HCT116 (cell line): ENCODE measurements at regions not wholly inside any gene's neighbourhood (a gene's known extent, or its start where the extent isn't known, plus 50 kb on each side); places are given as distances from the start of the nearest gene placed in this dataset.

Experiments
- ATAC-seq: fragments of 200-7000 bp; cut with Tn5 transposase; 2 replicates; pipeline ENCODE4 v1.9.1; 2020; ENCODE audit warnings: mild to moderate bottlenecking, moderate library complexity
- BruUV-seq: library from RNA; stranded (reverse); fragments of 400-500 nt; replicated peaks from 2 replicates; lab custom pipeline; 2021; lab: Mats Ljungman, UMichigan
- CTCF ChIA-PET: fragments of 300-600 bp; sonication (Branson Sonifier 250); formaldehyde crosslinking; loops from one replicate; lab custom pipeline; 2021; ENCODE audit warnings: antibody characterized with exemption; lab: Charles Lee
- POLR2A ChIA-PET: fragments of 300-600, 350-600 bp; sonication (Branson Sonifier 250); formaldehyde crosslinking; loops from one replicate; lab custom pipeline; 2021; ENCODE audit warnings: antibody characterized with exemption; lab: Charles Lee
- RAD21 ChIA-PET, 2 experiments: fragments of 300-600 bp; sonication (Branson Sonifier 250); formaldehyde crosslinking; loops; one replicate each; lab custom pipeline; 2023; ENCODE audit warnings: low total read pairs in 2 of 2; ENCODE audit not compliant: uncharacterized antibody in 2 of 2, unreplicated experiment in 2 of 2, low non-redundant PET in 1 of 2; lab: Charles Lee
- DNase-seq: peaks from one replicate; pipeline ENCODE4 v3.0.0-alpha.2; 2010; ENCODE audit warnings: low read depth, low spot score
- H2AFZ ChIP-seq: fragments of 200-600 bp; shearing (Covaris generic), sonication (generic); 2 replicates; pipeline ENCODE4 v1.6.1; 2017; ENCODE audit warnings: low read depth, mixed run types, mixed read lengths, antibody characterized with exemption, low read length; ENCODE audit not compliant: poor library complexity, severe bottlenecking
- H3K27ac ChIP-seq: 2 replicates; pipeline ENCODE4 v1.5.1; 2012; ENCODE audit warnings: low read depth, low read length
- H3K27me3 ChIP-seq: fragments of 200-600 bp; sonication (generic); 2 replicates; pipeline ENCODE4 v1.6.1; 2016; ENCODE audit warnings: mixed run types, low read length, mixed read lengths; ENCODE audit not compliant: insufficient read depth
- H3K36me3 ChIP-seq, 2 experiments: fragments of 200-500 bp in 1 of 2; fragments of 200-600 bp in 1 of 2; sonication (Bioruptor generic) in 1 of 2; sonication (generic) in 1 of 2; 2 replicates each; pipeline versions ENCODE4 v1.5.1 to v1.6.1; 2014 to 2016; ENCODE audit warnings: low read length in 2 of 2, inconsistent platforms in 1 of 2, mixed read lengths in 1 of 2, mixed run types in 1 of 2; ENCODE audit not compliant: insufficient read depth in 2 of 2, control insufficient read depth in 1 of 2
- H3K4me1 ChIP-seq, 2 experiments: fragments of 200-600 bp in 1 of 2; sonication (generic) in 1 of 2; 2 replicates each; pipeline versions ENCODE4 v1.5.1 to v1.6.1; 2012 to 2017; ENCODE audit warnings: low read length in 2 of 2, inconsistent platforms in 1 of 2, mild to moderate bottlenecking in 1 of 2, mixed read lengths in 1 of 2, mixed run types in 1 of 2, moderate library complexity in 1 of 2; ENCODE audit not compliant: insufficient read depth in 2 of 2, control insufficient read depth in 1 of 2
- H3K4me2 ChIP-seq: fragments of 200-600 bp; sonication (generic); 2 replicates; pipeline ENCODE4 v1.6.1; 2017; ENCODE audit warnings: mixed run types, low read length, mixed read lengths
- H3K4me3 ChIP-seq, 2 experiments: fragments of 200-600 bp in 1 of 2; sonication (generic) in 1 of 2; replicated peaks in 1 of 2; 2 replicates each; pipeline ENCODE4 v1.5.1; 2011 to 2016; ENCODE audit warnings: low read length in 2 of 2, control low read depth in 1 of 2, low read depth in 1 of 2, mild to moderate bottlenecking in 1 of 2, mixed read lengths in 1 of 2, mixed run types in 1 of 2
- H3K79me2 ChIP-seq: fragments of 200-600 bp; sonication (generic); 2 replicates; pipeline ENCODE4 v1.6.1; 2017; ENCODE audit warnings: mild to moderate bottlenecking, mixed run types, low read length, moderate library complexity, mixed read lengths; ENCODE audit not compliant: insufficient read depth
- H3K9ac ChIP-seq: fragments of 200-600 bp; sonication (generic); 2 replicates; pipeline ENCODE4 v1.6.1; 2016; ENCODE audit warnings: low read length, mixed read lengths
- H3K9me2 ChIP-seq: fragments of 200-600 bp; sonication (generic), shearing (Covaris generic); 2 replicates; pipeline ENCODE4 v1.6.1; 2017; ENCODE audit warnings: mixed run types, mild to moderate bottlenecking, moderate library complexity; ENCODE audit not compliant: insufficient read depth
- H3K9me3 ChIP-seq, 2 experiments: fragments of 200-500 bp in 1 of 2; fragments of 200-600 bp in 1 of 2; sonication (Bioruptor generic) in 1 of 2; sonication (generic) in 1 of 2; 2 replicates each; pipeline ENCODE4 v1.6.1; 2014 to 2017; ENCODE audit warnings: low read length in 2 of 2, mixed read lengths in 2 of 2, inconsistent platforms in 1 of 2, low read depth in 1 of 2, mild to moderate bottlenecking in 1 of 2, mixed run types in 1 of 2, moderate library complexity in 1 of 2; ENCODE audit not compliant: control insufficient read depth in 1 of 2, insufficient read depth in 1 of 2
- H4K20me1 ChIP-seq: fragments of 200-600 bp; sonication (generic), shearing (Covaris generic); 2 replicates; pipeline ENCODE4 v1.6.1; 2017; ENCODE audit warnings: mixed run types, mild to moderate bottlenecking, moderate library complexity; ENCODE audit not compliant: insufficient read depth
- ATF3 ChIP-seq: IDR thresholded peaks from 2 replicates; pipeline ENCODE4 v1.6.1; 2012
- CEBPB ChIP-seq: IDR thresholded peaks from 2 replicates; pipeline ENCODE4 v1.6.1; 2012; ENCODE audit warnings: low read depth
- CTCF ChIP-seq, 3 experiments: fragments of 200-600 bp in 1 of 3; sonication (generic) in 1 of 3; IDR thresholded peaks in 2 of 3; conservative IDR thresholded peaks in 1 of 3; 2 replicates each; pipeline ENCODE4 v1.5.1; 2012 to 2017; ENCODE audit warnings: low read depth in 2 of 3, low read length in 2 of 3, antibody characterized with exemption in 1 of 3, borderline replicate concordance in 1 of 3, control low read depth in 1 of 3, mild to moderate bottlenecking in 1 of 3, mixed read lengths in 1 of 3, mixed run types in 1 of 3, moderate library complexity in 1 of 3; ENCODE audit not compliant: insufficient read depth in 1 of 3
- EGR1 ChIP-seq: IDR thresholded peaks from 2 replicates; pipeline ENCODE4 v1.6.1; 2012; ENCODE audit warnings: low read depth
- ELF1 ChIP-seq: IDR thresholded peaks from 2 replicates; pipeline ENCODE4 v1.6.1; 2012; ENCODE audit warnings: low read depth, borderline replicate concordance
- EZH2 ChIP-seq: fragments of 200-600 bp; sonication (generic); IDR thresholded peaks from 2 replicates; pipeline ENCODE4 v1.6.1; 2017; ENCODE audit warnings: antibody characterized with exemption, mixed run types
- EZH2phosphoT487 ChIP-seq: fragments of 200-600 bp; IDR thresholded peaks from 2 replicates; pipeline ENCODE4 v1.6.1; 2018; ENCODE audit warnings: antibody characterized with exemption, borderline replicate concordance
- FOSL1 ChIP-seq: IDR thresholded peaks from 2 replicates; pipeline ENCODE4 v1.6.1; 2012; ENCODE audit warnings: low read depth
- JUND ChIP-seq: IDR thresholded peaks from 2 replicates; pipeline ENCODE4 v1.6.1; 2012
- POLR2A ChIP-seq: IDR thresholded peaks from 2 replicates; pipeline ENCODE4 v1.7.0; 2011; ENCODE audit warnings: borderline replicate concordance; ENCODE audit not compliant: insufficient read depth, insufficient read length; ENCODE audit errors: extremely low read depth
- POLR2AphosphoS5 ChIP-seq: IDR thresholded peaks from 2 replicates; pipeline ENCODE4 v1.6.1; 2011; ENCODE audit warnings: mild to moderate bottlenecking, low read depth, low read length, moderate library complexity
- RAD21 ChIP-seq: IDR thresholded peaks from 2 replicates; pipeline ENCODE4 v1.6.1; 2012; ENCODE audit warnings: low read depth, mild to moderate bottlenecking
- TCF7L2 ChIP-seq: IDR thresholded peaks from 2 replicates; pipeline ENCODE4 v1.7.0; 2011; ENCODE audit warnings: borderline replicate concordance, inconsistent platforms; ENCODE audit not compliant: insufficient read depth, insufficient read length; ENCODE audit errors: extremely low read depth
- YY1 ChIP-seq: IDR thresholded peaks from 2 replicates; pipeline ENCODE4 v1.6.1; 2011; ENCODE audit warnings: low read length, low read depth, moderate library complexity, mild to moderate bottlenecking; ENCODE audit not compliant: insufficient replicate concordance; ENCODE audit errors: extremely low read depth
- intact Hi-C: fragments of 100-400 bp; cut with micrococcal nuclease; formaldehyde crosslinking; loops from 2 replicates; pipeline ENCODE4 v1.10.0; 2022
- TF ChIP-seq, protein P1 (sequence below): IDR thresholded peaks from 2 replicates; pipeline ENCODE4 v1.6.1; 2012; ENCODE audit warnings: low read depth
- TF ChIP-seq, protein P2 (sequence below): IDR thresholded peaks from 2 replicates; pipeline ENCODE4 v1.6.1; 2011; ENCODE audit warnings: mild to moderate bottlenecking, low read length, moderate library complexity; ENCODE audit not compliant: insufficient replicate concordance; ENCODE audit errors: extremely low read depth

- intact Hi-C loops = no loop called here
- Histone ChIP-seq H3K36me3 (no peaks in the 10 kb centered on the region), H3K9ac (no peak overlapping the region), H3K27ac (no peak overlapping the region), H3K79me2 (no peaks in the 10 kb centered on the region), H3K27me3 (no peaks in the 10 kb centered on the region), H3K4me1 (no peaks in the 10 kb centered on the region), H3K4me3 (no peak overlapping the region), H3K9me2 (no peaks in the 10 kb centered on the region), H3K4me2 (no peak overlapping the region), H2AFZ (no peak overlapping the region), H4K20me1 (no peaks in the 10 kb centered on the region), H3K9me3 (peaks cover 12 to 18% of the 10 kb centered on the region in 2 experiments; a peak in 2 of 4 replicates)
- ChIA-PET RAD21 (no interaction called here), POLR2A (no interaction called here), CTCF (no interaction called here)
- TF ChIP-seq JUND = no peak
- TF ChIP-seq YY1 = no peak
- no peak for TF ChIP-seq POLR2A
- no peak for TF ChIP-seq ELF1
- TF ChIP-seq EZH2 = no peak
- TF ChIP-seq FOSL1 = no peak
- no peak for TF ChIP-seq EGR1
- TF ChIP-seq EZH2phosphoT487 = no peak
- no peak for TF ChIP-seq CEBPB
- TF ChIP-seq, protein P1, sequence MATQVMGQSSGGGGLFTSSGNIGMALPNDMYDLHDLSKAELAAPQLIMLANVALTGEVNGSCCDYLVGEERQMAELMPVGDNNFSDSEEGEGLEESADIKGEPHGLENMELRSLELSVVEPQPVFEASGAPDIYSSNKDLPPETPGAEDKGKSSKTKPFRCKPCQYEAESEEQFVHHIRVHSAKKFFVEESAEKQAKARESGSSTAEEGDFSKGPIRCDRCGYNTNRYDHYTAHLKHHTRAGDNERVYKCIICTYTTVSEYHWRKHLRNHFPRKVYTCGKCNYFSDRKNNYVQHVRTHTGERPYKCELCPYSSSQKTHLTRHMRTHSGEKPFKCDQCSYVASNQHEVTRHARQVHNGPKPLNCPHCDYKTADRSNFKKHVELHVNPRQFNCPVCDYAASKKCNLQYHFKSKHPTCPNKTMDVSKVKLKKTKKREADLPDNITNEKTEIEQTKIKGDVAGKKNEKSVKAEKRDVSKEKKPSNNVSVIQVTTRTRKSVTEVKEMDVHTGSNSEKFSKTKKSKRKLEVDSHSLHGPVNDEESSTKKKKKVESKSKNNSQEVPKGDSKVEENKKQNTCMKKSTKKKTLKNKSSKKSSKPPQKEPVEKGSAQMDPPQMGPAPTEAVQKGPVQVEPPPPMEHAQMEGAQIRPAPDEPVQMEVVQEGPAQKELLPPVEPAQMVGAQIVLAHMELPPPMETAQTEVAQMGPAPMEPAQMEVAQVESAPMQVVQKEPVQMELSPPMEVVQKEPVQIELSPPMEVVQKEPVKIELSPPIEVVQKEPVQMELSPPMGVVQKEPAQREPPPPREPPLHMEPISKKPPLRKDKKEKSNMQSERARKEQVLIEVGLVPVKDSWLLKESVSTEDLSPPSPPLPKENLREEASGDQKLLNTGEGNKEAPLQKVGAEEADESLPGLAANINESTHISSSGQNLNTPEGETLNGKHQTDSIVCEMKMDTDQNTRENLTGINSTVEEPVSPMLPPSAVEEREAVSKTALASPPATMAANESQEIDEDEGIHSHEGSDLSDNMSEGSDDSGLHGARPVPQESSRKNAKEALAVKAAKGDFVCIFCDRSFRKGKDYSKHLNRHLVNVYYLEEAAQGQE = no peak
- TF ChIP-seq RAD21 = no peak
- TF ChIP-seq POLR2AphosphoS5 = no peak
- TF ChIP-seq, protein P2, sequence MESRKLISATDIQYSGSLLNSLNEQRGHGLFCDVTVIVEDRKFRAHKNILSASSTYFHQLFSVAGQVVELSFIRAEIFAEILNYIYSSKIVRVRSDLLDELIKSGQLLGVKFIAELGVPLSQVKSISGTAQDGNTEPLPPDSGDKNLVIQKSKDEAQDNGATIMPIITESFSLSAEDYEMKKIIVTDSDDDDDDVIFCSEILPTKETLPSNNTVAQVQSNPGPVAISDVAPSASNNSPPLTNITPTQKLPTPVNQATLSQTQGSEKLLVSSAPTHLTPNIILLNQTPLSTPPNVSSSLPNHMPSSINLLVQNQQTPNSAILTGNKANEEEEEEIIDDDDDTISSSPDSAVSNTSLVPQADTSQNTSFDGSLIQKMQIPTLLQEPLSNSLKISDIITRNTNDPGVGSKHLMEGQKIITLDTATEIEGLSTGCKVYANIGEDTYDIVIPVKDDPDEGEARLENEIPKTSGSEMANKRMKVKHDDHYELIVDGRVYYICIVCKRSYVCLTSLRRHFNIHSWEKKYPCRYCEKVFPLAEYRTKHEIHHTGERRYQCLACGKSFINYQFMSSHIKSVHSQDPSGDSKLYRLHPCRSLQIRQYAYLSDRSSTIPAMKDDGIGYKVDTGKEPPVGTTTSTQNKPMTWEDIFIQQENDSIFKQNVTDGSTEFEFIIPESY = no peak
- no peak for TF ChIP-seq CTCF (IDR thresholded peaks at IDR 0.05 in 2 of 3, conservative IDR thresholded peaks at IDR 0.05 in 1 of 3; ENCODE audit: borderline replicate concordance in 1 of 3, insufficient read depth in 1 of 3, low read depth in 2 of 3, low read length in 2 of 3)
- no peak for TF ChIP-seq TCF7L2
- no peak for TF ChIP-seq ATF3
- no peak for ATAC-seq
- no TSS peak for BruUV-seq
- no peak for DNase-seq
These were observed 156.2 kb downstream of the IRX1 start for GRCh38 chr5:3751846-3752245.
